GM23338 (cell line): ENCODE measurements at regions not wholly inside any gene's neighbourhood (a gene's known extent, or its start where the extent isn't known, plus 50 kb on each side); places are given as distances from the start of the nearest gene placed in this dataset.
A peak's percentile ranks its signal among the peaks of the same experiment; 100 is the strongest.

ENCODE experiments used
- ATAC-seq: fragments of 200-7000 bp; cut with Tn5 transposase; 3 replicates; pipeline ENCODE4 v1.9.1; 2020
- DNase-seq: peaks from one replicate; pipeline ENCODE4 v3.0.0-alpha.2; 2015; ENCODE audit warnings: low spot score
- H2AFZ ChIP-seq: fragments of 200-600 bp; sonication (generic); 2 replicates; pipeline ENCODE4 v1.8.0; 2016; ENCODE audit warnings: antibody characterized with exemption, mild to moderate bottlenecking, moderate library complexity
- H3F3A ChIP-seq: fragments of 200-600 bp; sonication (generic); replicated peaks from 2 replicates; pipeline ENCODE4 v1.8.0; 2017; ENCODE audit warnings: antibody characterized with exemption, mixed run types, low read depth
- H3K27ac ChIP-seq: fragments of 200-600 bp; sonication (generic); 2 replicates; pipeline ENCODE4 v1.6.1; 2016; ENCODE audit warnings: low read depth
- H3K27me3 ChIP-seq: fragments of 200-600 bp; sonication (generic); 2 replicates; pipeline ENCODE4 v1.8.0; 2016; ENCODE audit warnings: mild to moderate bottlenecking, mixed run types, moderate library complexity; ENCODE audit not compliant: insufficient read depth
- H3K36me3 ChIP-seq: fragments of 200-600 bp; sonication (generic); 2 replicates; pipeline ENCODE4 v1.8.0; 2016; ENCODE audit warnings: mild to moderate bottlenecking; ENCODE audit not compliant: insufficient read depth
- H3K4me1 ChIP-seq: fragments of 200-600 bp; sonication (generic); 2 replicates; pipeline ENCODE4 v1.8.0; 2016; ENCODE audit warnings: mild to moderate bottlenecking, moderate library complexity; ENCODE audit not compliant: insufficient read depth
- H3K4me2 ChIP-seq: fragments of 200-600 bp; sonication (generic); 2 replicates; pipeline ENCODE4 v1.7.1; 2017; ENCODE audit warnings: mixed run types
- H3K4me3 ChIP-seq: fragments of 200-600 bp; sonication (generic); 2 replicates; pipeline ENCODE4 v1.6.1; 2016; ENCODE audit warnings: mixed run types
- H3K79me2 ChIP-seq: fragments of 200-600 bp; sonication (generic); replicated peaks from 2 replicates; pipeline ENCODE4 v1.8.0; 2017; ENCODE audit warnings: mild to moderate bottlenecking; ENCODE audit not compliant: insufficient read depth
- H3K9me2 ChIP-seq: fragments of 200-600 bp; sonication (generic); 2 replicates; pipeline ENCODE4 v1.8.0; 2017; ENCODE audit not compliant: insufficient read depth
- H4K20me1 ChIP-seq: fragments of 200-600 bp; sonication (generic); replicated peaks from 2 replicates; pipeline ENCODE4 v1.8.0; 2017; ENCODE audit warnings: mild to moderate bottlenecking; ENCODE audit not compliant: insufficient read depth
- H3K27ac Mint-ChIP-seq: 2 replicates; pipeline ENCODE4 v1.8.0; 2020; ENCODE audit warnings: inconsistent platforms, mild to moderate bottlenecking, moderate library complexity, mixed read lengths
- H3K27me3 Mint-ChIP-seq: 3 replicates; pipeline ENCODE4 v1.8.0; 2022; ENCODE audit warnings: low read depth, mild to moderate bottlenecking, moderate library complexity, mixed read lengths, inconsistent platforms; ENCODE audit not compliant: insufficient read depth, poor library complexity
- H3K36me3 Mint-ChIP-seq: 3 replicates; pipeline ENCODE4 v1.8.0; 2021; ENCODE audit warnings: low read depth, mild to moderate bottlenecking, inconsistent platforms, moderate library complexity, mixed read lengths
- H3K4me1 Mint-ChIP-seq: 3 replicates; pipeline ENCODE4 v1.8.0; 2020; ENCODE audit warnings: mild to moderate bottlenecking, inconsistent platforms, mixed read lengths
- H3K4me3 Mint-ChIP-seq: 3 replicates; pipeline ENCODE4 v1.8.0; 2021; ENCODE audit warnings: moderate library complexity, mild to moderate bottlenecking, inconsistent platforms, mixed read lengths
- H3K9me3 Mint-ChIP-seq: 3 replicates; pipeline ENCODE4 v1.8.0; 2020; ENCODE audit warnings: moderate library complexity, mild to moderate bottlenecking, inconsistent platforms, mixed read lengths
- CREB1 ChIP-seq: fragments of 250-450 bp; sonication (Bioruptor Pico); IDR thresholded peaks from 2 replicates; pipeline ENCODE4 v1.5.0; 2020; ENCODE audit warnings: low read depth, mild to moderate bottlenecking, moderate library complexity
- EZH2 ChIP-seq: fragments of 200-600 bp; sonication (generic); IDR thresholded peaks from one replicate; pipeline ENCODE4 v1.8.0; 2017; ENCODE audit warnings: antibody characterized with exemption, mild to moderate bottlenecking, low read depth; ENCODE audit not compliant: unreplicated experiment
- JUNB ChIP-seq: IDR thresholded peaks from one replicate; pipeline ENCODE4 v1.6.1; 2016; ENCODE audit warnings: antibody characterized with exemption; ENCODE audit not compliant: unreplicated experiment
- NANOG ChIP-seq: IDR thresholded peaks from 2 replicates; pipeline ENCODE4 v1.6.1; 2016; ENCODE audit warnings: antibody characterized with exemption, borderline replicate concordance
- POLR2AphosphoS5 ChIP-seq: IDR thresholded peaks from 2 replicates; pipeline ENCODE4 v1.6.1; 2016; ENCODE audit warnings: antibody characterized with exemption, low read depth
- STAT1 ChIP-seq: IDR thresholded peaks from one replicate; pipeline ENCODE4 v1.6.1; 2016; ENCODE audit warnings: antibody characterized with exemption; ENCODE audit not compliant: unreplicated experiment
- ZNF114 ChIP-seq: fragments of 250-450 bp; sonication (Bioruptor Pico); IDR thresholded peaks from 2 replicates; pipeline ENCODE4 v1.5.0; 2020; ENCODE audit warnings: mild to moderate bottlenecking, moderate library complexity
- ZNF331 ChIP-seq: fragments of 250-450 bp; sonication (Bioruptor Pico); IDR thresholded peaks from 2 replicates; pipeline ENCODE4 v1.5.0; 2020; ENCODE audit warnings: low read depth, mild to moderate bottlenecking, moderate library complexity
- TF ChIP-seq, protein P1 (sequence below): fragments of 250-450 bp; sonication (Bioruptor Pico); IDR thresholded peaks from 2 replicates; pipeline ENCODE4 v1.5.0; 2020; ENCODE audit warnings: mild to moderate bottlenecking, moderate library complexity
- TF ChIP-seq, protein P2 (sequence below): IDR thresholded peaks from one replicate; pipeline ENCODE4 v1.6.1; 2018; ENCODE audit warnings: antibody characterized with exemption; ENCODE audit not compliant: unreplicated experiment
- TF ChIP-seq, protein P3 (sequence below), 2 experiments: fragments of 200-600 bp in 1 of 2; sonication (generic) in 1 of 2; conservative IDR thresholded peaks; 2 replicates each; pipeline versions ENCODE4 v1.5.1 to v1.6.1; 2016 to 2017; ENCODE audit warnings: antibody characterized with exemption in 2 of 2, low read depth in 2 of 2, mild to moderate bottlenecking in 2 of 2, moderate library complexity in 1 of 2

DNA sequence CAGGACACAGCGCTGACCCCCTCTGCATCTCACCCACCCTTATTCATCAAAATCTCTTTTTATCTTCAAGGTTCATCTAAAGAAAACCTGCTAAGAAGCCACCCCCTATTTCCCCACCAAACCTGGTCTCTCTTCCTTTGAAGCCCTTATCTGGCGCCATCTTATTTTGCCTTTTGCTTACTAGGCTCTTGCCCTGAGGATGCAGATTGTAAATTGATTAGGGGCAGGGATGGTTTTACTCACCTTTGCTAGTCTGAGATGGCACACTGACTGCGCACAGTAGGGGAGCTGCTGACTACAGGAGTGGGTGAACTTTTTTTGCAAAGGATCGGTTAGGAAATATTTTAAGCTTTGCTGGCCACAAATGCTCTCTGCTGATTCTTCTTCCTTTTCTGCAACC is 78.9 kb upstream of the BHLHE40 start:
- Histone ChIP-seq H3K79me2 (no peaks in the 10 kb centered on the region), H3F3A (no peaks in the 10 kb centered on the region), H3K27ac (no peak overlapping the region), H3K9me2 (no peaks in the 10 kb centered on the region; the same call in 1 of the 2 replicates), H3K4me1 (no peaks in the 10 kb centered on the region), H3K4me2 (no peak overlapping the region), H3K27me3 (no peaks in the 10 kb centered on the region), H3K36me3 (no peaks in the 10 kb centered on the region), H2AFZ (peak overlapping the region; percentile 58; the same call in 1 of the 2 replicates), H4K20me1 (no peaks in the 10 kb centered on the region), H3K4me3 (no peak overlapping the region)
- H3K27ac Mint-ChIP-seq, result no peak overlapping the region
- H3K36me3 Mint-ChIP-seq, result no peaks in the 10 kb centered on the region
- H3K27me3 Mint-ChIP-seq, result no peaks in the 10 kb centered on the region
- H3K4me1 Mint-ChIP-seq, result peaks cover 3% of the 10 kb centered on the region; the same call in 2 of the 3 replicates
- no peak for ATAC-seq
- no peak overlapping the region for H3K4me3 Mint-ChIP-seq
- no peak for TF ChIP-seq STAT1
- TF ChIP-seq CREB1, result no peak
- TF ChIP-seq, protein P1, sequence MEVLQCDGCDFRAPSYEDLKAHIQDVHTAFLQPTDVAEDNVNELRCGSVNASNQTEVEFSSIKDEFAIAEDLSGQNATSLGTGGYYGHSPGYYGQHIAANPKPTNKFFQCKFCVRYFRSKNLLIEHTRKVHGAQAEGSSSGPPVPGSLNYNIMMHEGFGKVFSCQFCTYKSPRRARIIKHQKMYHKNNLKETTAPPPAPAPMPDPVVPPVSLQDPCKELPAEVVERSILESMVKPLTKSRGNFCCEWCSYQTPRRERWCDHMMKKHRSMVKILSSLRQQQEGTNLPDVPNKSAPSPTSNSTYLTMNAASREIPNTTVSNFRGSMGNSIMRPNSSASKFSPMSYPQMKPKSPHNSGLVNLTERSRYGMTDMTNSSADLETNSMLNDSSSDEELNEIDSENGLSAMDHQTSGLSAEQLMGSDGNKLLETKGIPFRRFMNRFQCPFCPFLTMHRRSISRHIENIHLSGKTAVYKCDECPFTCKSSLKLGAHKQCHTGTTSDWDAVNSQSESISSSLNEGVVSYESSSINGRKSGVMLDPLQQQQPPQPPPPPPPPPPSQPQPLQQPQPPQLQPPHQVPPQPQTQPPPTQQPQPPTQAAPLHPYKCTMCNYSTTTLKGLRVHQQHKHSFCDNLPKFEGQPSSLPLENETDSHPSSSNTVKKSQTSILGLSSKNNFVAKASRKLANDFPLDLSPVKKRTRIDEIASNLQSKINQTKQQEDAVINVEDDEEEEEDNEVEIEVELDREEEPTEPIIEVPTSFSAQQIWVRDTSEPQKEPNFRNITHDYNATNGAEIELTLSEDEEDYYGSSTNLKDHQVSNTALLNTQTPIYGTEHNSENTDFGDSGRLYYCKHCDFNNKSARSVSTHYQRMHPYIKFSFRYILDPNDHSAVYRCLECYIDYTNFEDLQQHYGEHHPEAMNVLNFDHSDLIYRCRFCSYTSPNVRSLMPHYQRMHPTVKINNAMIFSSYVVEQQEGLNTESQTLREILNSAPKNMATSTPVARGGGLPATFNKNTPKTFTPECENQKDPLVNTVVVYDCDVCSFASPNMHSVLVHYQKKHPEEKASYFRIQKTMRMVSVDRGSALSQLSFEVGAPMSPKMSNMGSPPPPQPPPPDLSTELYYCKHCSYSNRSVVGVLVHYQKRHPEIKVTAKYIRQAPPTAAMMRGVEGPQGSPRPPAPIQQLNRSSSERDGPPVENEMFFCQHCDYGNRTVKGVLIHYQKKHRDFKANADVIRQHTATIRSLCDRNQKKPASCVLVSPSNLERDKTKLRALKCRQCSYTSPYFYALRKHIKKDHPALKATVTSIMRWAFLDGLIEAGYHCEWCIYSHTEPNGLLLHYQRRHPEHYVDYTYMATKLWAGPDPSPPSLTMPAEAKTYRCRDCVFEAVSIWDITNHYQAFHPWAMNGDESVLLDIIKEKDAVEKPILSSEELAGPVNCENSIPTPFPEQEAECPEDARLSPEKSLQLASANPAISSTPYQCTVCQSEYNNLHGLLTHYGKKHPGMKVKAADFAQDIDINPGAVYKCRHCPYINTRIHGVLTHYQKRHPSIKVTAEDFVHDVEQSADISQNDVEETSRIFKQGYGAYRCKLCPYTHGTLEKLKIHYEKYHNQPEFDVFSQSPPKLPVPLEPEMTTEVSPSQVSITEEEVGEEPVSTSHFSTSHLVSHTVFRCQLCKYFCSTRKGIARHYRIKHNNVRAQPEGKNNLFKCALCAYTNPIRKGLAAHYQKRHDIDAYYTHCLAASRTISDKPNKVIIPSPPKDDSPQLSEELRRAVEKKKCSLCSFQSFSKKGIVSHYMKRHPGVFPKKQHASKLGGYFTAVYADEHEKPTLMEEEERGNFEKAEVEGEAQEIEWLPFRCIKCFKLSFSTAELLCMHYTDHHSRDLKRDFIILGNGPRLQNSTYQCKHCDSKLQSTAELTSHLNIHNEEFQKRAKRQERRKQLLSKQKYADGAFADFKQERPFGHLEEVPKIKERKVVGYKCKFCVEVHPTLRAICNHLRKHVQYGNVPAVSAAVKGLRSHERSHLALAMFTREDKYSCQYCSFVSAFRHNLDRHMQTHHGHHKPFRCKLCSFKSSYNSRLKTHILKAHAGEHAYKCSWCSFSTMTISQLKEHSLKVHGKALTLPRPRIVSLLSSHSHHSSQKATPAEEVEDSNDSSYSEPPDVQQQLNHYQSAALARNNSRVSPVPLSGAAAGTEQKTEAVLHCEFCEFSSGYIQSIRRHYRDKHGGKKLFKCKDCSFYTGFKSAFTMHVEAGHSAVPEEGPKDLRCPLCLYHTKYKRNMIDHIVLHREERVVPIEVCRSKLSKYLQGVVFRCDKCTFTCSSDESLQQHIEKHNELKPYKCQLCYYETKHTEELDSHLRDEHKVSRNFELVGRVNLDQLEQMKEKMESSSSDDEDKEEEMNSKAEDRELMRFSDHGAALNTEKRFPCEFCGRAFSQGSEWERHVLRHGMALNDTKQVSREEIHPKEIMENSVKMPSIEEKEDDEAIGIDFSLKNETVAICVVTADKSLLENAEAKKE (CRISPR knock-in tag), result no peak
- TF ChIP-seq, protein P2, sequence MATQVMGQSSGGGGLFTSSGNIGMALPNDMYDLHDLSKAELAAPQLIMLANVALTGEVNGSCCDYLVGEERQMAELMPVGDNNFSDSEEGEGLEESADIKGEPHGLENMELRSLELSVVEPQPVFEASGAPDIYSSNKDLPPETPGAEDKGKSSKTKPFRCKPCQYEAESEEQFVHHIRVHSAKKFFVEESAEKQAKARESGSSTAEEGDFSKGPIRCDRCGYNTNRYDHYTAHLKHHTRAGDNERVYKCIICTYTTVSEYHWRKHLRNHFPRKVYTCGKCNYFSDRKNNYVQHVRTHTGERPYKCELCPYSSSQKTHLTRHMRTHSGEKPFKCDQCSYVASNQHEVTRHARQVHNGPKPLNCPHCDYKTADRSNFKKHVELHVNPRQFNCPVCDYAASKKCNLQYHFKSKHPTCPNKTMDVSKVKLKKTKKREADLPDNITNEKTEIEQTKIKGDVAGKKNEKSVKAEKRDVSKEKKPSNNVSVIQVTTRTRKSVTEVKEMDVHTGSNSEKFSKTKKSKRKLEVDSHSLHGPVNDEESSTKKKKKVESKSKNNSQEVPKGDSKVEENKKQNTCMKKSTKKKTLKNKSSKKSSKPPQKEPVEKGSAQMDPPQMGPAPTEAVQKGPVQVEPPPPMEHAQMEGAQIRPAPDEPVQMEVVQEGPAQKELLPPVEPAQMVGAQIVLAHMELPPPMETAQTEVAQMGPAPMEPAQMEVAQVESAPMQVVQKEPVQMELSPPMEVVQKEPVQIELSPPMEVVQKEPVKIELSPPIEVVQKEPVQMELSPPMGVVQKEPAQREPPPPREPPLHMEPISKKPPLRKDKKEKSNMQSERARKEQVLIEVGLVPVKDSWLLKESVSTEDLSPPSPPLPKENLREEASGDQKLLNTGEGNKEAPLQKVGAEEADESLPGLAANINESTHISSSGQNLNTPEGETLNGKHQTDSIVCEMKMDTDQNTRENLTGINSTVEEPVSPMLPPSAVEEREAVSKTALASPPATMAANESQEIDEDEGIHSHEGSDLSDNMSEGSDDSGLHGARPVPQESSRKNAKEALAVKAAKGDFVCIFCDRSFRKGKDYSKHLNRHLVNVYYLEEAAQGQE, result no peak
- no peak for TF ChIP-seq ZNF114 (CRISPR knock-in tag)
- TF ChIP-seq NANOG, result no peak
- TF ChIP-seq POLR2AphosphoS5, result no peak
- no peak for TF ChIP-seq JUNB
- TF ChIP-seq EZH2, result no peak
- no peak for TF ChIP-seq ZNF331
- TF ChIP-seq, protein P3, sequence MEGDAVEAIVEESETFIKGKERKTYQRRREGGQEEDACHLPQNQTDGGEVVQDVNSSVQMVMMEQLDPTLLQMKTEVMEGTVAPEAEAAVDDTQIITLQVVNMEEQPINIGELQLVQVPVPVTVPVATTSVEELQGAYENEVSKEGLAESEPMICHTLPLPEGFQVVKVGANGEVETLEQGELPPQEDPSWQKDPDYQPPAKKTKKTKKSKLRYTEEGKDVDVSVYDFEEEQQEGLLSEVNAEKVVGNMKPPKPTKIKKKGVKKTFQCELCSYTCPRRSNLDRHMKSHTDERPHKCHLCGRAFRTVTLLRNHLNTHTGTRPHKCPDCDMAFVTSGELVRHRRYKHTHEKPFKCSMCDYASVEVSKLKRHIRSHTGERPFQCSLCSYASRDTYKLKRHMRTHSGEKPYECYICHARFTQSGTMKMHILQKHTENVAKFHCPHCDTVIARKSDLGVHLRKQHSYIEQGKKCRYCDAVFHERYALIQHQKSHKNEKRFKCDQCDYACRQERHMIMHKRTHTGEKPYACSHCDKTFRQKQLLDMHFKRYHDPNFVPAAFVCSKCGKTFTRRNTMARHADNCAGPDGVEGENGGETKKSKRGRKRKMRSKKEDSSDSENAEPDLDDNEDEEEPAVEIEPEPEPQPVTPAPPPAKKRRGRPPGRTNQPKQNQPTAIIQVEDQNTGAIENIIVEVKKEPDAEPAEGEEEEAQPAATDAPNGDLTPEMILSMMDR (conservative IDR thresholded peaks at IDR 0.05; ENCODE audit: low read depth in 2 of 2), result no peak
- no peak for DNase-seq
- no peaks in the 10 kb centered on the region for H3K9me3 Mint-ChIP-seq
